ENCODE measurements at regions not wholly inside any gene's neighbourhood (a gene's known extent, or its start where the extent isn't known, plus 50 kb on each side); places are given as distances from the start of the nearest gene placed in this dataset.
"Not testable (repeated sequence)": the region's sequence is repeated elsewhere in the genome, so short reads cannot be mapped to it uniquely, and the experiment has no call there.

GRCh38 chr5:164317676-164318075 is 812.3 kb downstream of the MAT2B start:
- DNase-seq: no peak

GRCh38 chr5:164319161-164319560 is 813.7 kb downstream of the MAT2B start:
- no peak for DNase-seq

GRCh38 chr5:164324239-164324638 is 818.8 kb downstream of the MAT2B start:
- DNase-seq: no peak

- DNase-seq: peak in 1 of 2 experiments; percentile 2
Measured at GRCh38 chr5:164326219-164326618, 820.8 kb downstream of the MAT2B start.

GRCh38 chr5:164327166-164327565 is 821.7 kb downstream of the MAT2B start:
- DNase-seq: not testable (repeated sequence)

- DNase-seq: no peak
Measured at GRCh38 chr5:164332349-164333196, 827.2 kb downstream of the MAT2B start.

- DNase-seq: no peak
Measured at GRCh38 chr5:164335837-164336236, 830.4 kb downstream of the MAT2B start.

GRCh38 chr5:164336276-164336675 is 830.9 kb downstream of the MAT2B start:
- no peak for DNase-seq

GRCh38 chr5:164336906-164337305 is 831.5 kb downstream of the MAT2B start:
- no peak for DNase-seq

GRCh38 chr5:164341056-164341619 is 835.7 kb downstream of the MAT2B start:
- no peak for DNase-seq

- DNase-seq: no peak
Measured at GRCh38 chr5:164345173-164345849, 839.9 kb downstream of the MAT2B start.

- no peak for DNase-seq
Measured at GRCh38 chr5:164345853-164346252, 840.4 kb downstream of the MAT2B start.

- no peak for DNase-seq
Measured at GRCh38 chr5:164346785-164347630, 841.6 kb downstream of the MAT2B start.

- no peak for DNase-seq
Measured at GRCh38 chr5:164350236-164350635, 844.8 kb downstream of the MAT2B start.

- DNase-seq: no peak
Measured at GRCh38 chr5:164351245-164351834, 845.9 kb downstream of the MAT2B start.

GRCh38 chr5:164352695-164353094 is 847.3 kb downstream of the MAT2B start:
- no peak for DNase-seq

GRCh38 chr5:164353155-164353554 is 847.7 kb downstream of the MAT2B start:
- peak in 1 of 2 experiments; percentile 24 for DNase-seq

GRCh38 chr5:164354139-164354751 is 848.8 kb downstream of the MAT2B start:
- DNase-seq: no peak

GRCh38 chr5:164355267-164355830 is 849.9 kb downstream of the MAT2B start:
- no peak for DNase-seq

GRCh38 chr5:164356790-164357189 is 851.4 kb downstream of the MAT2B start:
- no peak for DNase-seq

- DNase-seq: no peak
Measured at GRCh38 chr5:164357395-164358033, 852.1 kb downstream of the MAT2B start.

Data from NCI-H524 (cell line).